ENCODE measurements at regions not wholly inside any gene's neighbourhood (a gene's known extent, or its start where the extent isn't known, plus 50 kb on each side); places are given as distances from the start of the nearest gene placed in this dataset.

GRCh38 chr14:22479776-22480464 is 109.1 kb downstream of the DAD1 start:
- H3F3A ChIP-seq (ENCODE audit: insufficient read depth, low read depth): no peaks in the 10 kb centered on the region
- H3K79me2 ChIP-seq (ENCODE audit: low read depth): no peaks in the 10 kb centered on the region
- ChIA-PET POLR2A (ENCODE audit: unreplicated experiment) (no interaction called here), CTCF (no interaction called here)
- H4K20me1 ChIP-seq (ENCODE audit: insufficient read depth): no peaks in the 10 kb centered on the region
- no peak overlapping the region for H2AFZ ChIP-seq
- no peaks in the 10 kb centered on the region for H3K9me3 ChIP-seq (ENCODE audit: insufficient read depth, low read depth)
- no peak overlapping the region for H3K27ac ChIP-seq
- no peaks in the 10 kb centered on the region for H3K9me2 ChIP-seq (ENCODE audit: insufficient read depth)
- TF ChIP-seq EZH2 (IDR thresholded peaks at IDR 0.05; ENCODE audit: low read depth) (no peak), CTCF (conservative IDR thresholded peaks at IDR 0.05) (no peak)
- intact Hi-C loops (cut with micrococcal nuclease; ENCODE audit: unreplicated experiment): no loop called here
- H3K4me3 ChIP-seq: no peak overlapping the region
- no peak overlapping the region for H3K4me2 ChIP-seq
- BruUV-seq (replicated peaks): no TSS peak
- no peaks in the 10 kb centered on the region for H3K27me3 ChIP-seq (ENCODE audit: insufficient read depth, low read depth)
- DNase-seq: no peak
- no peaks in the 10 kb centered on the region for H3K36me3 ChIP-seq (ENCODE audit: low read depth)
- no peaks in the 10 kb centered on the region for H3K4me1 ChIP-seq (replicated peaks; ENCODE audit: insufficient read depth)

- intact Hi-C loops (cut with micrococcal nuclease; ENCODE audit: unreplicated experiment): no loop called here
- Histone ChIP-seq H3K27me3 (ENCODE audit: insufficient read depth, low read depth) (no peaks in the 10 kb centered on the region), H3K27ac (no peak overlapping the region), H2AFZ (no peak overlapping the region), H3K4me1 (replicated peaks; ENCODE audit: insufficient read depth) (no peaks in the 10 kb centered on the region), H3K79me2 (ENCODE audit: low read depth) (no peaks in the 10 kb centered on the region), H3K36me3 (ENCODE audit: low read depth) (no peaks in the 10 kb centered on the region), H3K4me3 (no peak overlapping the region), H3F3A (ENCODE audit: insufficient read depth, low read depth) (no peaks in the 10 kb centered on the region), H3K9me2 (ENCODE audit: insufficient read depth) (no peaks in the 10 kb centered on the region), H3K9me3 (ENCODE audit: insufficient read depth, low read depth) (no peaks in the 10 kb centered on the region), H4K20me1 (ENCODE audit: insufficient read depth) (no peaks in the 10 kb centered on the region), H3K4me2 (no peak overlapping the region)
- DNase-seq: no peak
- ChIA-PET CTCF (interaction anchor here (0.5 kb wide), 1 partner anchor 36 kb away, joined by 7 read pairs; no protein-coding TSS in a partner anchor), POLR2A (ENCODE audit: unreplicated experiment) (no interaction called here)
- TF ChIP-seq EZH2 (IDR thresholded peaks at IDR 0.05; ENCODE audit: low read depth) (no peak), CTCF (conservative IDR thresholded peaks at IDR 0.05) (no peak)
- no TSS peak for BruUV-seq (replicated peaks)
Measured at GRCh38 chr14:22479132-22479531, 109.9 kb downstream of the DAD1 start.

GRCh38 chr14:22478670-22479069 is 110.4 kb downstream of the DAD1 start:
- Histone ChIP-seq H3K36me3 (ENCODE audit: low read depth) (no peaks in the 10 kb centered on the region), H4K20me1 (ENCODE audit: insufficient read depth) (no peaks in the 10 kb centered on the region), H3K4me2 (no peak overlapping the region), H2AFZ (no peak overlapping the region), H3K79me2 (ENCODE audit: low read depth) (no peaks in the 10 kb centered on the region), H3K27me3 (ENCODE audit: insufficient read depth, low read depth) (no peaks in the 10 kb centered on the region), H3K4me1 (replicated peaks; ENCODE audit: insufficient read depth) (no peaks in the 10 kb centered on the region), H3F3A (ENCODE audit: insufficient read depth, low read depth) (no peaks in the 10 kb centered on the region), H3K27ac (no peak overlapping the region), H3K4me3 (no peak overlapping the region), H3K9me3 (ENCODE audit: insufficient read depth, low read depth) (no peaks in the 10 kb centered on the region), H3K9me2 (ENCODE audit: insufficient read depth) (no peaks in the 10 kb centered on the region)
- intact Hi-C loops (cut with micrococcal nuclease; ENCODE audit: unreplicated experiment): no loop called here
- POLR2A ChIA-PET (ENCODE audit: unreplicated experiment): no interaction called here
- CTCF ChIA-PET: interaction anchor here (0.5 kb wide), 1 partner anchor 36 kb away, joined by 7 read pairs; no protein-coding TSS in a partner anchor
- TF ChIP-seq EZH2 (IDR thresholded peaks at IDR 0.05; ENCODE audit: low read depth) (no peak), CTCF (conservative IDR thresholded peaks at IDR 0.05) (no peak)
- no peak for DNase-seq
- BruUV-seq (replicated peaks): no TSS peak

All from PC-9 (cell line).